OCI-LY7 (cell line): ENCODE measurements at regions not wholly inside any gene's neighbourhood (a gene's known extent, or its start where the extent isn't known, plus 50 kb on each side); places are given as distances from the start of the nearest gene placed in this dataset.
A peak's percentile ranks its signal among the peaks of the same experiment; 100 is the strongest.

Experiments
- CTCF ChIP-seq: fragments of 200-600 bp; sonication (generic); conservative IDR thresholded peaks from 2 replicates; pipeline ENCODE4 v1.5.1; 2014; ENCODE audit warnings: mild to moderate bottlenecking, antibody characterized with exemption, low read length, moderate library complexity, mixed read lengths
- EZH2phosphoT487 ChIP-seq: fragments of 200-600 bp; sonication (generic); IDR thresholded peaks from 2 replicates; pipeline ENCODE4 v1.6.1; 2018; ENCODE audit warnings: low read depth, borderline replicate concordance, mild to moderate bottlenecking, mixed run types, antibody characterized with exemption, low read length, moderate library complexity, mixed read lengths

GRCh38 chr1:229972600-229973296, 94.3 kb upstream of the GALNT2 start:
- TF ChIP-seq CTCF: peak; percentile 64
- no peak for TF ChIP-seq EZH2phosphoT487
